A549 (cell line): ENCODE measurements at regions not wholly inside any gene's neighbourhood (a gene's known extent, or its start where the extent isn't known, plus 50 kb on each side); places are given as distances from the start of the nearest gene placed in this dataset.

Source experiments
- CBX2 ChIP-seq: fragments of 200-600 bp; sonication (generic); IDR thresholded peaks from 2 replicates; pipeline ENCODE4 v1.6.1; 2016; ENCODE audit warnings: low read depth, mild to moderate bottlenecking, borderline replicate concordance
- POLR2A ChIP-seq: IDR thresholded peaks from 2 replicates; pipeline ENCODE4 v1.6.1; 2012; ENCODE audit warnings: mild to moderate bottlenecking, low read length
- RNF2 ChIP-seq: fragments of 200-600 bp; sonication (generic); IDR thresholded peaks from 2 replicates; pipeline ENCODE4 v1.6.1; 2016; ENCODE audit warnings: low read depth, mild to moderate bottlenecking, antibody characterized with exemption, moderate library complexity, borderline replicate concordance
- TF ChIP-seq, protein P1 (sequence below): IDR thresholded peaks from 2 replicates; pipeline ENCODE4 v1.6.1; 2012
- TF ChIP-seq, protein P2 (sequence below): fragments of >200 bp; sonication (Bioruptor Twin); formaldehyde crosslinking; IDR thresholded peaks from 3 replicates; pipeline ENCODE4 v1.5.1; 2016

DNA sequence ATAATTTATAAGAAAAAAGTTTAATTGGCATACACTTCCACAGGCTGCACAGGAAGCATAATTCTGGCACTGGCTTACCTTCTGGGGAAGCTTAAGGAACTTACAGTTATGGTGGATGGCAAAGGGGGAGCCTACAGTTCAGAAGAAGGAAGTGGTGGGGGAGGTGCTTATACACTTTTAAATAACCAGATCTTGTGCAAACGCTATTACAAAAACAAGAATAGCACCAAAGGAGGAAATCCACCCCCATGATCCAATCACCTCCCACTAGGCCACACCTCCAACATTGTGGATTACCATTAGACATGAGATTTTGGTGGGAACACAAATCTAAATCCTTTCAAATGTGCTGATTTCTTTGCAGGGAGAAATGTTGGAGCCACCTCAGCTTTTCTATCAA, 287.7 kb downstream of the CPXCR1 start:
- TF ChIP-seq, protein P1, sequence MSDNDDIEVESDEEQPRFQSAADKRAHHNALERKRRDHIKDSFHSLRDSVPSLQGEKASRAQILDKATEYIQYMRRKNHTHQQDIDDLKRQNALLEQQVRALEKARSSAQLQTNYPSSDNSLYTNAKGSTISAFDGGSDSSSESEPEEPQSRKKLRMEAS = no peak
- TF ChIP-seq, protein P2, sequence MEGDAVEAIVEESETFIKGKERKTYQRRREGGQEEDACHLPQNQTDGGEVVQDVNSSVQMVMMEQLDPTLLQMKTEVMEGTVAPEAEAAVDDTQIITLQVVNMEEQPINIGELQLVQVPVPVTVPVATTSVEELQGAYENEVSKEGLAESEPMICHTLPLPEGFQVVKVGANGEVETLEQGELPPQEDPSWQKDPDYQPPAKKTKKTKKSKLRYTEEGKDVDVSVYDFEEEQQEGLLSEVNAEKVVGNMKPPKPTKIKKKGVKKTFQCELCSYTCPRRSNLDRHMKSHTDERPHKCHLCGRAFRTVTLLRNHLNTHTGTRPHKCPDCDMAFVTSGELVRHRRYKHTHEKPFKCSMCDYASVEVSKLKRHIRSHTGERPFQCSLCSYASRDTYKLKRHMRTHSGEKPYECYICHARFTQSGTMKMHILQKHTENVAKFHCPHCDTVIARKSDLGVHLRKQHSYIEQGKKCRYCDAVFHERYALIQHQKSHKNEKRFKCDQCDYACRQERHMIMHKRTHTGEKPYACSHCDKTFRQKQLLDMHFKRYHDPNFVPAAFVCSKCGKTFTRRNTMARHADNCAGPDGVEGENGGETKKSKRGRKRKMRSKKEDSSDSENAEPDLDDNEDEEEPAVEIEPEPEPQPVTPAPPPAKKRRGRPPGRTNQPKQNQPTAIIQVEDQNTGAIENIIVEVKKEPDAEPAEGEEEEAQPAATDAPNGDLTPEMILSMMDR = no peak
- TF ChIP-seq POLR2A (no peak), RNF2 (no peak), CBX2 (no peak)
